ENCODE measurements at regions not wholly inside any gene's neighbourhood (a gene's known extent, or its start where the extent isn't known, plus 50 kb on each side); places are given as distances from the start of the nearest gene placed in this dataset.

GRCh38 chr17:13158494-13159240, 140.8 kb upstream of the ELAC2 start:
- H3K27me3 Mint-ChIP-seq (ENCODE audit: low read depth) = no peaks in the 10 kb centered on the region
- no peak for DNase-seq (ENCODE audit: low read depth, low spot score)
- H3K36me3 Mint-ChIP-seq (ENCODE audit: low read depth) = peaks cover 4% of the 10 kb centered on the region
- TF ChIP-seq CTCF (conservative IDR thresholded peaks at IDR 0.05) = no peak
- no peak overlapping the region for H3K27ac Mint-ChIP-seq (ENCODE audit: unreplicated experiment)
- peaks cover 4% of the 10 kb centered on the region for H3K9me3 Mint-ChIP-seq
- H3K4me1 Mint-ChIP-seq = peaks cover 8% of the 10 kb centered on the region
- H3K4me3 Mint-ChIP-seq = no peak overlapping the region

GRCh38 chr17:13157656-13158055, 139.8 kb upstream of the ELAC2 start:
- no peak for DNase-seq (ENCODE audit: low read depth, low spot score)
- H3K4me3 Mint-ChIP-seq = no peak overlapping the region
- peaks cover 1% of the 10 kb centered on the region for H3K9me3 Mint-ChIP-seq
- peaks cover 8% of the 10 kb centered on the region for H3K4me1 Mint-ChIP-seq
- no peak overlapping the region for H3K27ac Mint-ChIP-seq (ENCODE audit: unreplicated experiment)
- no peak for TF ChIP-seq CTCF (conservative IDR thresholded peaks at IDR 0.05)
- no peaks in the 10 kb centered on the region for H3K27me3 Mint-ChIP-seq (ENCODE audit: low read depth)
- H3K36me3 Mint-ChIP-seq (ENCODE audit: low read depth) = peaks cover 2% of the 10 kb centered on the region

GRCh38 chr17:13154930-13155329, 137.1 kb upstream of the ELAC2 start:
- no peak for DNase-seq (ENCODE audit: low read depth, low spot score)
- no peak for TF ChIP-seq CTCF (conservative IDR thresholded peaks at IDR 0.05)
- Mint-ChIP-seq H3K4me1 (peaks cover 8% of the 10 kb centered on the region), H3K9me3 (peaks cover 3% of the 10 kb centered on the region), H3K27me3 (ENCODE audit: low read depth) (no peaks in the 10 kb centered on the region), H3K4me3 (no peak overlapping the region), H3K36me3 (ENCODE audit: low read depth) (peaks cover 3% of the 10 kb centered on the region), H3K27ac (ENCODE audit: unreplicated experiment) (no peak overlapping the region)

GRCh38 chr17:13154398-13154797, 136.6 kb upstream of the ELAC2 start:
- H3K4me3 Mint-ChIP-seq = no peak overlapping the region
- H3K9me3 Mint-ChIP-seq = peaks cover 3% of the 10 kb centered on the region
- TF ChIP-seq CTCF (conservative IDR thresholded peaks at IDR 0.05) = no peak
- H3K4me1 Mint-ChIP-seq = peaks cover 8% of the 10 kb centered on the region
- no peaks in the 10 kb centered on the region for H3K27me3 Mint-ChIP-seq (ENCODE audit: low read depth)
- no peak for DNase-seq (ENCODE audit: low read depth, low spot score)
- H3K36me3 Mint-ChIP-seq (ENCODE audit: low read depth) = peaks cover 3% of the 10 kb centered on the region
- no peak overlapping the region for H3K27ac Mint-ChIP-seq (ENCODE audit: unreplicated experiment)

- peaks cover 6% of the 10 kb centered on the region for H3K36me3 Mint-ChIP-seq (ENCODE audit: low read depth)
- no peak for DNase-seq (ENCODE audit: low read depth, low spot score)
- no peak for TF ChIP-seq CTCF (conservative IDR thresholded peaks at IDR 0.05)
- peaks cover 3% of the 10 kb centered on the region for H3K9me3 Mint-ChIP-seq
- no peak overlapping the region for H3K27ac Mint-ChIP-seq (ENCODE audit: unreplicated experiment)
- H3K4me1 Mint-ChIP-seq = peaks cover 8% of the 10 kb centered on the region
- H3K4me3 Mint-ChIP-seq = no peak overlapping the region
- no peaks in the 10 kb centered on the region for H3K27me3 Mint-ChIP-seq (ENCODE audit: low read depth)
Measured at GRCh38 chr17:13153036-13153435, 135.2 kb upstream of the ELAC2 start.
